ENCODE measurements at regions not wholly inside any gene's neighbourhood (a gene's known extent, or its start where the extent isn't known, plus 50 kb on each side); places are given as distances from the start of the nearest gene placed in this dataset.

DNA sequence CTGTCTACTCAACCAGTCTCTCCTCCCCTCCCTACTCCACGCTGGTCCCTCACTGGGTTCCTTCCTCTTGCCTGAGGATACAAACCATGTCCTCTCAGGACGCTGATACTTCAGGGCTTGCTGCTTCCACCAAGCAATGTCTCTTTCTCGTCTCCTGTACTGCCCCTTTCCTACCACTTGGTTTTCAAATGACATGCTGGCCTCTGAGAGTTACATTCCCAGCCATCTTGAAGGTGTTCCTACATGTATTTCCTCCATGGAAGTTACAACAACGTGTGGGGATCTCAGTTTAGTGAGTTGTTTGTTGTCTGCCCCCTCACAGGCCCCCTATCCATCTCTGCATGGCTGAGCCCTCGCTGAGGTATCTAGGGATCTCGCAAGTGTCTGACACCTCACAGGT lies 334.5 kb upstream of the SKOR2 start:
- TF ChIP-seq, protein P1, sequence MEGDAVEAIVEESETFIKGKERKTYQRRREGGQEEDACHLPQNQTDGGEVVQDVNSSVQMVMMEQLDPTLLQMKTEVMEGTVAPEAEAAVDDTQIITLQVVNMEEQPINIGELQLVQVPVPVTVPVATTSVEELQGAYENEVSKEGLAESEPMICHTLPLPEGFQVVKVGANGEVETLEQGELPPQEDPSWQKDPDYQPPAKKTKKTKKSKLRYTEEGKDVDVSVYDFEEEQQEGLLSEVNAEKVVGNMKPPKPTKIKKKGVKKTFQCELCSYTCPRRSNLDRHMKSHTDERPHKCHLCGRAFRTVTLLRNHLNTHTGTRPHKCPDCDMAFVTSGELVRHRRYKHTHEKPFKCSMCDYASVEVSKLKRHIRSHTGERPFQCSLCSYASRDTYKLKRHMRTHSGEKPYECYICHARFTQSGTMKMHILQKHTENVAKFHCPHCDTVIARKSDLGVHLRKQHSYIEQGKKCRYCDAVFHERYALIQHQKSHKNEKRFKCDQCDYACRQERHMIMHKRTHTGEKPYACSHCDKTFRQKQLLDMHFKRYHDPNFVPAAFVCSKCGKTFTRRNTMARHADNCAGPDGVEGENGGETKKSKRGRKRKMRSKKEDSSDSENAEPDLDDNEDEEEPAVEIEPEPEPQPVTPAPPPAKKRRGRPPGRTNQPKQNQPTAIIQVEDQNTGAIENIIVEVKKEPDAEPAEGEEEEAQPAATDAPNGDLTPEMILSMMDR (IDR thresholded peaks at IDR 0.05; ENCODE audit: low read depth, low read length): no peak
- no peak for TF ChIP-seq POLR2A (IDR thresholded peaks at IDR 0.05; ENCODE audit: extremely low read depth, insufficient read length)
- TF ChIP-seq MYC (IDR thresholded peaks at IDR 0.05; ENCODE audit: low read depth, low read length): no peak
- TF ChIP-seq, protein P2, sequence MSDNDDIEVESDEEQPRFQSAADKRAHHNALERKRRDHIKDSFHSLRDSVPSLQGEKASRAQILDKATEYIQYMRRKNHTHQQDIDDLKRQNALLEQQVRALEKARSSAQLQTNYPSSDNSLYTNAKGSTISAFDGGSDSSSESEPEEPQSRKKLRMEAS (IDR thresholded peaks at IDR 0.05; ENCODE audit: low read depth, low read length): no peak
